NCI-H345 (cell line): ENCODE measurements at regions not wholly inside any gene's neighbourhood (a gene's known extent, or its start where the extent isn't known, plus 50 kb on each side); places are given as distances from the start of the nearest gene placed in this dataset.
A peak's percentile ranks its signal among the peaks of the same experiment; 100 is the strongest.
"Not testable (repeated sequence)": the region's sequence is repeated elsewhere in the genome, so short reads cannot be mapped to it uniquely, and the experiment has no call there.

Experiments used
- DNase-seq: peaks from one replicate; lab custom pipeline; 2025; lab: John Stamatoyannopoulos, UW

GRCh38 chr2:174697255-174697654 is 67.0 kb downstream of the CHRNA1 start:
- DNase-seq: peak; percentile 58

- no peak for DNase-seq
These were observed 69.4 kb downstream of the CHRNA1 start for GRCh38 chr2:174694920-174695319.

DNA sequence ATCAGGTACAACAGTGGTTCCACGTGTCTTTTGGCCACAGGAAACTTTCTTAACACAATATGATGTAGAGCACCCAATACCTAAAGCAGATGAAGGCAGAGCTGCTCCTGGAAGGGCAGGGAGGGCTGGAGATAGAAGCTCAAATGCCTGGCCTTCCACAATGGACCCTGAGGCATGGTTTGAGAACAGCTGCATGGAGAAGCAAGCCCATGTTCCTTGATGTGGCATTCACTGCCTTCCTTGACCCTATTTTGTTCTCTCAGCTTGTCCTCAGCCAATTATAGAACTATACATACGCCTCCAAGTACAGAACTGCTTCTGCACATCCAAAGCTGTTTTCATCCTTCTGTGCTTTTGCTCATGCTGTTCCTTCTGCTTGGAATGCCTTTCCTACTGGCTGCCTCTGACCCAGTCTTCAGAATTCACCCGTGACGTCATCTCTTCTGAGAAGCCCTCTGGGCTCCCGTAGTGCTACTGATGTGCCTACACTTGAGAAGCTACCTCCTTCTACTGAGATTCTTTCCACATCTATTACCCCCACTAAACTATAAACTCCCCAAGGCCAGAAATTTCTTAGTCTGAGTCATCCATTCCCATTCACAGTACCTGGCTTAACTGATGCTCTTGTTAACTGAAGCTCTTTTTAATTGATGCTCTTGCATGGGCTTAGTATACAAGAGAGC is 69.9 kb downstream of the CHRNA1 start:
- no peak for DNase-seq

DNA sequence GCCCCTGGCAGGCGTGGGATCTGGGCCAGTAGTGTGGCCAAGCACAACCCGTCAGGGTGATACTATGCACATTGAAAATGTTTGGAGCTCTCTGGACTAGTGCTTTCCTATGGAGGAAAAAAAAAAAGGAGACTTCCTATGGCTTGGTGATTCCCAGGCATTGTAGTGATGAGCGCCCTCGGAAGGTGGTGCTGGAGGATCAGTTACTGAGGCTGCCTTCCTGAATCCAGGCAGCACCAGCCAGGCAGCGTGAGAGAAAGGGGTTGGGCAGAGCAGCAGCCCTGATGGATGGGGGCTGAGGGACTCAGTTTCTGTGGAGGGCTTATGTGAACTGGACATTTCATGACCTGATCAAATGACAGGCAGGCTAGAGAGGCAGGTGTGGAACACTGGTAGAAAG is 70.9 kb downstream of the CHRNA1 start:
- no peak for DNase-seq

GRCh38 chr2:174692256-174692919 is 71.9 kb downstream of the CHRNA1 start:
- no peak for DNase-seq

DNA sequence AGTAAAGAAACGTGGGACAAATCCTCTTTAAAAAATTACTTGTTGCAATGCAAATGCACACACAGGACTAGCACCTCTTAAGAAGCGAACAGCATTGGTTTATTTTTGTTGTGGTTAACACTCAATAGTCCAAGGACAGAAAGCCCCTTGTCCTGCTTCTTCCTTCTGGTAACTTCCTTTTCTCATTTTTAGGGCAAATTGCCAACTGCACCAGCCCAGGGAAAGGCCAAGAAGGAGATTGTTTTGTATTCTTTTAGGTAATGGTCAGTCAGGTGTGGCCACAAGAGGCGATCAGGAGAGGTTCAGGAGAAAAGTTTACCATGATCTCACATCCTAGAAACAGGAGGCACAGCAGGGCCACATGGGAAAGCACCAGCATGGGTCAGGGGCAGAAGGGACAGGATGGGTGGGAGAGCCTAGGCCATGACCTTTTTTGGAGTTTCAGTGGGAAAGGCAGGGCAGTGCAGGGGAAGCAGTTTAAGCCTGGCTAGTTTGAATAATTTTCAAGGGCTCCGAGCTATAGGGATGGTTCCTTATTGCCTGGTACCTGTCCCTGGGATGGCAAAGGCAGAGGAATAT is 73.0 kb downstream of the CHRNA1 start:
- no peak for DNase-seq

- DNase-seq: no peak
These were observed 74.2 kb downstream of the CHRNA1 start for GRCh38 chr2:174690026-174690425.

DNA sequence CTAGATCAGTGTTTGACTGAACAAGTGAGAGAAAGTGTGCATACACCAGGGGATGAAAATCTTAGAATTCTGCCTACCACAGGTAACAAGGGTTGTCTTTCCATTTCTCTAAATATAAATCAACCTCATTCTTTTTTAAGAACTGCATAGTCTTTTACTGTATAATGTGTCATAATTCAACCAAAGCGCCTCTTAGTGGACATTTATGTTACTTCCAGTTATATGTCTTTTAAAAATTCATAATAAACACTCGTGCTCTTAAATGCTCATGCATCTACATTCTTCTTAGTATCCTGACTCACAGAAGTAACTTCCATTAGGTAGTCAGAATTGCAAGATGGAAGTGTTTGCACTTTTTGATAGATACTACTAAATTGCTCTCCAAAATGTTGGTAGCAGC is 76.2 kb downstream of the CHRNA1 start:
- no peak for DNase-seq

GRCh38 chr2:174686430-174686829 is 77.8 kb downstream of the CHRNA1 start:
- DNase-seq: no peak

- no peak for DNase-seq
These were observed 80.9 kb downstream of the CHRNA1 start for GRCh38 chr2:174683392-174683759.

- peak; percentile 62 for DNase-seq
These were observed 81.5 kb downstream of the CHRNA1 start for GRCh38 chr2:174682578-174683391.

- no peak for DNase-seq
These were observed 82.2 kb downstream of the CHRNA1 start for GRCh38 chr2:174682007-174682577.

GRCh38 chr2:174681099-174682006 is 82.9 kb downstream of the CHRNA1 start:
- DNase-seq: peak; percentile 8

GRCh38 chr2:174680221-174680620 is 82.6 kb upstream of the WIPF1 start:
- DNase-seq: no peak

DNA sequence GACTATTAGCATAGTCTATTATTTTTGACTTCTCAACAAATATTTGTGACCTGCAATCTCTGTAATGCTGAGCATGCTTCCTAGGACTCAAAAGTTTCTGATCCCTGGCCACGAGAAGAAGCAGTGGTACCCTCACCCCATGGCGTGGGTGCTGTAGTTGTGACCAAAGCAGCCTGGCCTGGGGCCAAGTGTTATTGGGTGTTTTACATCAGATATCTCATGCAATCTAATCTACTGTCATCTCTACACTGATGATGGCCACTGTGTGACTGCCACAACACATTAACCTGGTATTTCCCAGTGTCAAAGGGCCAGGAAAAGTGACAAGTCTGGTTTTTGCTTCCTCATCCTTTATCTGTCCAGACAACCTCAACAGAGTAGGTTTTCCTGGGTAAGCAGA is 80.8 kb upstream of the WIPF1 start:
- DNase-seq: no peak

GRCh38 chr2:174675615-174676014 is 78.0 kb upstream of the WIPF1 start:
- DNase-seq: no peak

DNA sequence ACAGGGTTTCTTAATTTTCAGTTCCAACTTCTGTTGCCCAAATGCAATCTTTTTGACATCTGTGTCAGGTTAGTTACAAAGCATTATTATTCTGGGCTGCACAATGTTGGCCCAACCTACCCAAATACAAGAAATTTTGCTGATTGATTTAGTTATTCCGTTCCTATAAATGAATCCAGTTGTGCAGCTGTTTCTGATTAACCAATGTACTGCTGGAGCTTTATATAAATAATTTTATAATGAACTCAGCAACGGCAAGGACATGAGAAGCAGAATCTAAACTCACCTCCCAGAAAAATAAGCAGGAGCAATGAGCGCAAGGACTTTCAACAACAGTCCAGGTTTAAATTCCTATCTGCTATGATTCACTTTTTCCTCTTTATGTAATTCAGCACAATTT is 76.3 kb upstream of the WIPF1 start:
- DNase-seq: no peak

- no peak for DNase-seq
These were observed 75.8 kb upstream of the WIPF1 start for GRCh38 chr2:174673440-174673839.

DNA sequence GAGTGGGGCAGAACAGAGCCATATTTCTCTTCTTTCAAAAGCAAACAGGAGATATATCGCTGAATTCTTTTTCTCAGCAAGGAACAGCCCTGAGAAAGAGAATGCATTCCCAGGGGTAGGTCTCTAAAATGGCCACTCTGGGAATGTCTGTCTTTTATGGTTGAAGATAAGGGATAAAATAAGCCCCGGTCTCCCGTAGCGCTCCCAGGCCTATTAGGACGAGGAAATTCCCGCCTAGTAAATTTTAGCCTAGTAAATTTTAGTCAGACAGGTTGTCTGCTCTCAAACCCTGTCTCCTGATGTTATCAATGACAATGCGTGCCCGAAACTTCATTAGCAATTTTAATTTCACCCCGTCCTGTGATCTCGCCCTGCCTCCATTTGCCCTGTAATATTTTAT is 73.9 kb upstream of the WIPF1 start:
- DNase-seq: not testable (repeated sequence)

- DNase-seq: no peak
These were observed 72.8 kb upstream of the WIPF1 start for GRCh38 chr2:174670446-174670845.

DNA sequence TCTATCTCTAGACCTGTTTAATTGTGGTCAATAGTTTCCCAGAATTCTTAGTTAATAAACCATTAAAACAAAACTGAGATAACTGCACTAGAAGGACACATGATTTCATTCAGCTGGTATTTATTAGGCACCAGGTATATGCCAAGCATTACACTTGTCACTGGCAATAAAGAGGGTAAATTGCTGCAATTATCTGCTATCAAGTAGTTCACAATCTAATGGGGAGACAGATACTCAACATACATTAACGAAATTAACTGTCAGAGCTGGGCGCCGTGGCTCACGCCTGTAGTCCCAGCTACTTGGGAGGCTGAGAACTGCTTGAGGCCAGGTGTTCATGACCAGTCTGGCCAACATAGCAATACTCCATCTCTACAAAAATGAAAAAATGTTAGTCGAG is 71.7 kb upstream of the WIPF1 start:
- DNase-seq: no peak
